ENCODE measurements at regions not wholly inside any gene's neighbourhood (a gene's known extent, or its start where the extent isn't known, plus 50 kb on each side); places are given as distances from the start of the nearest gene placed in this dataset.
A peak's percentile ranks its signal among the peaks of the same experiment; 100 is the strongest.

DNA sequence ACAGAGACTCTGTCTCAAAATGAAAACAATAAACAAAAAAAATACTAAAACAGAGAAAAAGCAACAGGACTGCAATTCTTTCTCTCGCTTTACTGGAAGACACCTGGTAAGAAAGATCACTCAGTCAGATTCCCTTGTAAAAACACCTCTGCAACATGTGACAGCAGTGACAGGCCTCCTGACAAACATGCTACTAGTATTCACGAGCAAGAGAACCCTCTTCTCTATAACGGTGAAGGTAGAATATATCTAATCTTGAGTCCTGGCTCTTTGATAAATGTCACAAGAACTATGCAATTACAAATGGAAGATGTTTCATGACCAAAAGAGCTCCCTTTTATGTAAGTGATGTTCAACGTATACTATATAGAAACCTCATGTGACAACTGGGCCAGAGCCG is 986.7 kb upstream of the LRRN3 start:
- Histone ChIP-seq H3K36me3 (no peaks in the 10 kb centered on the region), H3K9ac (no peak overlapping the region), H3K27ac (no peak overlapping the region), H2AFZ (replicated peaks) (no peak overlapping the region), H3K4me2 (no peak overlapping the region), H3K79me2 (ENCODE audit: low read depth) (no peaks in the 10 kb centered on the region), H3K4me1 (peaks cover 3% of the 10 kb centered on the region), H3K9me3 (ENCODE audit: low read depth) (no peaks in the 10 kb centered on the region), H3F3A (ENCODE audit: low read depth) (no peaks in the 10 kb centered on the region), H4K20me1 (ENCODE audit: low read depth) (no peaks in the 10 kb centered on the region), H3K27me3 (no peaks in the 10 kb centered on the region), H3K4me3 (no peak overlapping the region)
- no peaks in the 10 kb centered on the region for H3K27me3 Mint-ChIP-seq (ENCODE audit: insufficient read depth, low read depth)
- no peak overlapping the region for H3K27ac Mint-ChIP-seq
- DNase-seq (ENCODE audit: low spot score), result no peak
- peaks cover 10% of the 10 kb centered on the region for H3K9me3 Mint-ChIP-seq
- H3K4me1 Mint-ChIP-seq, result peaks cover 4% of the 10 kb centered on the region
- TF ChIP-seq EZH2phosphoT487 (IDR thresholded peaks at IDR 0.05), result no peak
- TF ChIP-seq EZH2 (IDR thresholded peaks at IDR 0.05), result no peak
- TF ChIP-seq, protein P1, sequence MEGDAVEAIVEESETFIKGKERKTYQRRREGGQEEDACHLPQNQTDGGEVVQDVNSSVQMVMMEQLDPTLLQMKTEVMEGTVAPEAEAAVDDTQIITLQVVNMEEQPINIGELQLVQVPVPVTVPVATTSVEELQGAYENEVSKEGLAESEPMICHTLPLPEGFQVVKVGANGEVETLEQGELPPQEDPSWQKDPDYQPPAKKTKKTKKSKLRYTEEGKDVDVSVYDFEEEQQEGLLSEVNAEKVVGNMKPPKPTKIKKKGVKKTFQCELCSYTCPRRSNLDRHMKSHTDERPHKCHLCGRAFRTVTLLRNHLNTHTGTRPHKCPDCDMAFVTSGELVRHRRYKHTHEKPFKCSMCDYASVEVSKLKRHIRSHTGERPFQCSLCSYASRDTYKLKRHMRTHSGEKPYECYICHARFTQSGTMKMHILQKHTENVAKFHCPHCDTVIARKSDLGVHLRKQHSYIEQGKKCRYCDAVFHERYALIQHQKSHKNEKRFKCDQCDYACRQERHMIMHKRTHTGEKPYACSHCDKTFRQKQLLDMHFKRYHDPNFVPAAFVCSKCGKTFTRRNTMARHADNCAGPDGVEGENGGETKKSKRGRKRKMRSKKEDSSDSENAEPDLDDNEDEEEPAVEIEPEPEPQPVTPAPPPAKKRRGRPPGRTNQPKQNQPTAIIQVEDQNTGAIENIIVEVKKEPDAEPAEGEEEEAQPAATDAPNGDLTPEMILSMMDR (IDR thresholded peaks at IDR 0.05), result no peak
- no peak overlapping the region for H3K4me3 Mint-ChIP-seq
- no peaks in the 10 kb centered on the region for H3K36me3 Mint-ChIP-seq

DNA sequence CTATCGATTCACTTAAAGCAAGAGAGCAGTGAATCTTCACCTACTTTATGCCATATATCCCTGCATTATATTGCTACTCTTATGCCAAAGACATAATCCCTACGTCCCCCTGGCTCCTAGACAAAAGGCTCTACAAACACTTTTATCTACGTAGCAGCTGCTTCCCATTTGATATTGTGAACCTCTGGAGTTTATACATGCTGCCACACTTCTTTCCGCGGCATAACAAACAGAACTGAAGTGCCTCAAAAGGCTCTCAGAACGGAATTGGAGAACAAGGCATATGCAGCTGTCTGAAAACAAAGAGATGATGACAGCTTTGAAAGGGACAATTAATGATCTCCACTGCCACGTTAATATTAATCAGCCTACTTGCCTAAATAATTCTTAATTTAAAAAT is 985.6 kb upstream of the LRRN3 start:
- H3K27ac ChIP-seq, result no peak overlapping the region
- no peak for TF ChIP-seq EZH2 (IDR thresholded peaks at IDR 0.05)
- TF ChIP-seq, protein P1 (IDR thresholded peaks at IDR 0.05), result no peak
- no peak for TF ChIP-seq EZH2phosphoT487 (IDR thresholded peaks at IDR 0.05)

DNA sequence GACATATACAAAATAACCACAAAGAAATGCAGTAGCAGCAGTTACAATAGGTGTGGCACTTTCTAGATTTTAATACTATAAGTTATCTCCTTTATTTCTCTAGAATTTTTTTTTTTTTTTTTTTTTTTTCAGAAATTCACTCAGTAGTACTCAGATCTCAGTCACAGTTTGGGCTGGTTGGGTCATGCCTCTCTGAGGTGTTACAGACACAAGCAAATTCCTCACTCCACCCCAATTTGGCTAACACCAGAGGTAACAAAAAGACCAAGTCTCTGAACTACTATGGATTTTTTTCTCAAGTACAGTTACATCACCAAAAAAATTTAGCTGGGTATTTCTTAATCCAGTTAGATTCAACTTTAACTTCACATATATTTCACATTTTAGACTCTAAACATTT is 985.1 kb upstream of the LRRN3 start:
- Histone ChIP-seq H3K9ac (no peak overlapping the region), H3K4me3 (no peak overlapping the region), H3K4me2 (no peak overlapping the region), H2AFZ (replicated peaks) (no peak overlapping the region), H3K4me1 (peaks cover 3% of the 10 kb centered on the region), H3K27ac (no peak overlapping the region), H3K27me3 (no peaks in the 10 kb centered on the region), H3K36me3 (no peaks in the 10 kb centered on the region), H3K9me3 (ENCODE audit: low read depth) (no peaks in the 10 kb centered on the region), H3F3A (ENCODE audit: low read depth) (no peaks in the 10 kb centered on the region), H4K20me1 (ENCODE audit: low read depth) (no peaks in the 10 kb centered on the region), H3K79me2 (ENCODE audit: low read depth) (no peaks in the 10 kb centered on the region)
- no peaks in the 10 kb centered on the region for H3K27me3 Mint-ChIP-seq (ENCODE audit: insufficient read depth, low read depth)
- DNase-seq (ENCODE audit: low spot score), result no peak
- peaks cover 4% of the 10 kb centered on the region for H3K4me1 Mint-ChIP-seq
- H3K9me3 Mint-ChIP-seq, result peaks cover 3% of the 10 kb centered on the region
- H3K27ac Mint-ChIP-seq, result no peak overlapping the region
- no peak for TF ChIP-seq EZH2 (IDR thresholded peaks at IDR 0.05)
- no peak for TF ChIP-seq EZH2phosphoT487 (IDR thresholded peaks at IDR 0.05)
- TF ChIP-seq, protein P1 (IDR thresholded peaks at IDR 0.05), result no peak
- no peak overlapping the region for H3K4me3 Mint-ChIP-seq
- no peaks in the 10 kb centered on the region for H3K36me3 Mint-ChIP-seq

More for the DNA sequence above, 985.6 kb upstream of the LRRN3 start:
- Histone ChIP-seq H3K4me2 (no peak overlapping the region), H4K20me1 (ENCODE audit: low read depth) (no peaks in the 10 kb centered on the region), H3K4me1 (peaks cover 3% of the 10 kb centered on the region), H3F3A (ENCODE audit: low read depth) (no peaks in the 10 kb centered on the region), H3K27me3 (no peaks in the 10 kb centered on the region), H2AFZ (replicated peaks) (no peak overlapping the region), H3K9me3 (ENCODE audit: low read depth) (no peaks in the 10 kb centered on the region), H3K79me2 (ENCODE audit: low read depth) (no peaks in the 10 kb centered on the region), H3K9ac (no peak overlapping the region), H3K4me3 (no peak overlapping the region), H3K36me3 (no peaks in the 10 kb centered on the region)
- no peaks in the 10 kb centered on the region for H3K27me3 Mint-ChIP-seq (ENCODE audit: insufficient read depth, low read depth)
- peaks cover 4% of the 10 kb centered on the region for H3K4me1 Mint-ChIP-seq
- H3K36me3 Mint-ChIP-seq, result no peaks in the 10 kb centered on the region
- H3K4me3 Mint-ChIP-seq, result no peak overlapping the region
- peak; percentile 10 for DNase-seq (ENCODE audit: low spot score)
- H3K9me3 Mint-ChIP-seq, result peaks cover 7% of the 10 kb centered on the region
- no peak overlapping the region for H3K27ac Mint-ChIP-seq

All from neural progenitor cell (in vitro differentiated cells).